Fibroblast of lung (primary cell): ENCODE measurements at regions not wholly inside any gene's neighbourhood (a gene's known extent, or its start where the extent isn't known, plus 50 kb on each side); places are given as distances from the start of the nearest gene placed in this dataset.
"Not testable (repeated sequence)": the region's sequence is repeated elsewhere in the genome, so short reads cannot be mapped to it uniquely, and the experiment has no call there.

Experiments used
- DNase-seq, 2 donors: peaks; one replicate each; pipeline versions ENCODE4 v3.0.0 to v3.0.0-alpha.2; 2010; ENCODE audit warnings: low read depth in 2 of 2
- H2AFZ ChIP-seq: 2 replicates; pipeline ENCODE4 v1.5.1; 2012; ENCODE audit warnings: low read length, control low read depth, inconsistent platforms
- H3K27ac ChIP-seq: 2 replicates; pipeline ENCODE4 v1.5.1; 2011; ENCODE audit warnings: low read length, control low read depth; ENCODE audit not compliant: insufficient read depth
- H3K27me3 ChIP-seq: 2 replicates; pipeline ENCODE4 v1.5.1; 2011; ENCODE audit warnings: mild to moderate bottlenecking, low read length; ENCODE audit not compliant: control insufficient read depth, insufficient read depth
- H3K36me3 ChIP-seq: 2 replicates; pipeline ENCODE4 v1.5.1; 2011; ENCODE audit warnings: low read length; ENCODE audit not compliant: control insufficient read depth, insufficient read depth
- H3K4me1 ChIP-seq: 2 replicates; pipeline ENCODE4 v1.5.1; 2011; ENCODE audit warnings: low read length; ENCODE audit not compliant: control insufficient read depth, insufficient read depth; ENCODE audit errors: extremely low read depth
- H3K4me2 ChIP-seq: 2 replicates; pipeline ENCODE4 v1.5.1; 2011; ENCODE audit warnings: low read length, control low read depth; ENCODE audit not compliant: insufficient read depth; ENCODE audit errors: extremely low read depth
- H3K4me3 ChIP-seq, 4 experiments: fragments of 200-600 bp in 1 of 4; sonication (generic) in 1 of 4; replicated peaks in 1 of 4; 2 replicates each; pipeline ENCODE4 v1.5.1; 2011 to 2016; ENCODE audit warnings: low read length in 4 of 4, low read depth in 3 of 4, mild to moderate bottlenecking in 3 of 4, control low read depth in 2 of 4, inconsistent platforms in 1 of 4, mixed read lengths in 1 of 4; ENCODE audit not compliant: insufficient read depth in 1 of 4; ENCODE audit errors: control extremely low read depth in 1 of 4
- H3K79me2 ChIP-seq: 2 replicates; pipeline ENCODE4 v1.5.1; 2012; ENCODE audit warnings: mild to moderate bottlenecking, low read length, inconsistent platforms; ENCODE audit not compliant: control insufficient read depth, insufficient read depth
- H3K9ac ChIP-seq: 2 replicates; pipeline ENCODE4 v1.5.1; 2011; ENCODE audit warnings: mild to moderate bottlenecking, low read length, control low read depth; ENCODE audit not compliant: insufficient read depth
- H3K9me3 ChIP-seq: 2 replicates; pipeline ENCODE4 v1.5.1; 2012; ENCODE audit warnings: low read depth, low read length; ENCODE audit not compliant: control insufficient read depth, insufficient read depth
- H4K20me1 ChIP-seq: 2 replicates; pipeline ENCODE4 v1.5.1; 2011; ENCODE audit warnings: low read length; ENCODE audit not compliant: control insufficient read depth, insufficient read depth; ENCODE audit errors: extremely low read depth
- EZH2 ChIP-seq: IDR thresholded peaks from 2 replicates; pipeline ENCODE4 v1.5.1; 2012; ENCODE audit warnings: low read length, control low read depth, mild to moderate bottlenecking; ENCODE audit errors: missing control alignments
- TF ChIP-seq, protein P1 (sequence below), 2 donors: IDR thresholded peaks in 1 of 2; conservative IDR thresholded peaks in 1 of 2; 1 replicate in 1 of 2; 2 replicates in 1 of 2; pipeline ENCODE4 v1.5.1; 2011 to 2012; ENCODE audit warnings: low read length in 2 of 2, control low read depth in 1 of 2, inconsistent platforms in 1 of 2, low read depth in 1 of 2, mild to moderate bottlenecking in 1 of 2

DNA sequence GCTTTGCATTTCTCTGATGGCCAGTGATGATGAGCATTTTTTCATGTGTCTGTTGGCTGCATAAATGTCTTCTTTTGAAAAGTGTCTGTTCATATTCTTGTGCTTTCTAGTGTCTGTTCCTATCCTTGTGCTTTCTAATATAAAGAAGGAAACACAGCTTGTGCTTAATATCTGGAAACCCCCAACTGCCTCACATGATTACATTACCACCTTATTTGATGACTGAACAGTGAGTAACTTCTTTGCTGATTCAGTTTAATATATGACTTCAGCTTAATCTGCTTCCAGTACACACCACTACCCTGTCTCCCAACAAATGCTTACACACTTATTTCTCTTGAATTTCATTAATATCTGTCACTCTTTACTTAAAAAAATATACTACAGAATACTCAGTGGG, 835.1 kb downstream of the EDEM1 start:
- DNase-seq, result peak in 1 of 2 donors; percentile 2
- Histone ChIP-seq H3K9me3 (no peaks in the 10 kb centered on the region), H2AFZ (no peak overlapping the region), H3K4me2 (no peak overlapping the region), H3K27ac (no peak overlapping the region), H4K20me1 (no peaks in the 10 kb centered on the region), H3K4me1 (no peaks in the 10 kb centered on the region), H3K4me3 (no peak overlapping the region), H3K36me3 (no peaks in the 10 kb centered on the region), H3K9ac (no peak overlapping the region), H3K27me3 (no peaks in the 10 kb centered on the region), H3K79me2 (no peaks in the 10 kb centered on the region)
- TF ChIP-seq EZH2, result no peak
- TF ChIP-seq, protein P1, sequence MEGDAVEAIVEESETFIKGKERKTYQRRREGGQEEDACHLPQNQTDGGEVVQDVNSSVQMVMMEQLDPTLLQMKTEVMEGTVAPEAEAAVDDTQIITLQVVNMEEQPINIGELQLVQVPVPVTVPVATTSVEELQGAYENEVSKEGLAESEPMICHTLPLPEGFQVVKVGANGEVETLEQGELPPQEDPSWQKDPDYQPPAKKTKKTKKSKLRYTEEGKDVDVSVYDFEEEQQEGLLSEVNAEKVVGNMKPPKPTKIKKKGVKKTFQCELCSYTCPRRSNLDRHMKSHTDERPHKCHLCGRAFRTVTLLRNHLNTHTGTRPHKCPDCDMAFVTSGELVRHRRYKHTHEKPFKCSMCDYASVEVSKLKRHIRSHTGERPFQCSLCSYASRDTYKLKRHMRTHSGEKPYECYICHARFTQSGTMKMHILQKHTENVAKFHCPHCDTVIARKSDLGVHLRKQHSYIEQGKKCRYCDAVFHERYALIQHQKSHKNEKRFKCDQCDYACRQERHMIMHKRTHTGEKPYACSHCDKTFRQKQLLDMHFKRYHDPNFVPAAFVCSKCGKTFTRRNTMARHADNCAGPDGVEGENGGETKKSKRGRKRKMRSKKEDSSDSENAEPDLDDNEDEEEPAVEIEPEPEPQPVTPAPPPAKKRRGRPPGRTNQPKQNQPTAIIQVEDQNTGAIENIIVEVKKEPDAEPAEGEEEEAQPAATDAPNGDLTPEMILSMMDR (conservative IDR thresholded peaks at IDR 0.05 in 1 of 2, IDR thresholded peaks at IDR 0.05 in 1 of 2; ENCODE audit: low read depth in 1 of 2, low read length in 2 of 2), result no peak

DNA sequence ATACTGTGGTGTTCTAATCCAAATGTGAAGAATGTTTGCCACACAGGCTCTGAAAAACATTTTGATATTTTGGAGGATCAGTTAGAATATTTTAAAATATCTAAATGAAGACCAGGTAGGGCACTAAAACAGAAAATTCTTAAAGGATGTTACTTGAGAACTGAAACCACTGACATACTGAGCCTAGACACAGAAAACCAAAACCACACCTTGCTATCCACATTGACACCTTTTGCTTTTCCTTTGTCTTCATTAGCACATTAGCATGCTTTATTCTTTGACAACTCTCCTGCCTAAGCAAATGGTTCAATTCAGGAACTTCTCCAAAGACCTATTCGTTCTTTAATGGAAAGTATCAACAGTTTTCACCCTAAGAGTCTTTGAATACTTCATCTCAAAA, 835.9 kb upstream of the GRM7 start:
- no peak overlapping the region for H3K4me2 ChIP-seq
- no peaks in the 10 kb centered on the region for H3K9me3 ChIP-seq
- H3K27ac ChIP-seq, result no peak overlapping the region
- H3K27me3 ChIP-seq, result no peaks in the 10 kb centered on the region
- no peak overlapping the region for H2AFZ ChIP-seq
- no peak overlapping the region for H3K4me3 ChIP-seq
- no peaks in the 10 kb centered on the region for H3K79me2 ChIP-seq
- TF ChIP-seq, protein P1 (conservative IDR thresholded peaks at IDR 0.05 in 1 of 2, IDR thresholded peaks at IDR 0.05 in 1 of 2; ENCODE audit: low read depth in 1 of 2, low read length in 2 of 2), result no peak
- TF ChIP-seq EZH2, result no peak
- no peaks in the 10 kb centered on the region for H4K20me1 ChIP-seq
- H3K4me1 ChIP-seq, result no peaks in the 10 kb centered on the region
- no peak for DNase-seq
- no peak overlapping the region for H3K9ac ChIP-seq
- H3K36me3 ChIP-seq, result no peaks in the 10 kb centered on the region

DNA sequence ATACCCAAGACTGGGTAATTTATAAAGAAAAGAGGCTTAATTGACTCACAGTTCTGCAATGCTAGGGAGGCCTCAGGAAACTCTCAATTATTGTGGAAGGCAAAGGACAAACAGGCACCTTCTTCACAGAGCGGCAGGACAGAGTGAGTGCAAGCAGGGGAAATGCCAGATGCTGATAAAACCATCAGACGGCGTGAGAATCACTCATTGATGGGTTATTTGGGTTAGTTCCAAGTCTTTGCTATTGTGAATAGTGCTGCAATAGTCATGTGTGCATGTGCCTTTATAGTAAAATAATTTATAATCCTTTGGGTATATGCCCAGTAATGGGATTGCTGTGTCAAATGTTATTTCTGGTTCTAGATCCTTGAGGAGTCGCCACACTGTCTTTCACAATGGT, 830.3 kb upstream of the GRM7 start:
- H4K20me1 ChIP-seq, H2AFZ ChIP-seq, H3K36me3 ChIP-seq, H3K9me3 ChIP-seq, H3K79me2 ChIP-seq, H3K4me2 ChIP-seq, H3K4me1 ChIP-seq, H3K9ac ChIP-seq, H3K27me3 ChIP-seq, DNase-seq, H3K4me3 ChIP-seq, H3K27ac ChIP-seq: not testable (repeated sequence)

DNA sequence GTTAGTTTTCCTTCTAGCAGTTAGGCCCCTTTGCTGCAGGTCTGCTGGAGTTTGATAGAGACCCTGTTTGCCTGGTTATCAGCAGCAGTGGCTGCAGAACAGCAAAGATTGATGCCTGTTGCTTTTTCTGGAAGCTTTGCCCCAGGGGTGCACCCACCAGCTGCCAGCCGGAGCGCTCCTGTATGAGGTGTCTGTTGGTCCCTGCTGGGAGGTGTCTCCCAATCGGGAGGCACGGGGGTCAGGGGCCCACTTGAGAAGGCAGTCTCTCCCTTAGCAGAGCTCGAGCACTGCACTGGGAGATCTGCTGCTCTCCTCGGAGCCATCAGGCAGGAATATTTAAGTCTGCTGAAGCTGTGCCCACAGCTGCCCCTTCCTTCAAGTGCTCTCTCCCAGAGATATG, 825.3 kb upstream of the GRM7 start:
- Histone ChIP-seq H3K27me3 (no peaks in the 10 kb centered on the region), H3K9me3 (no peaks in the 10 kb centered on the region), H3K36me3 (no peaks in the 10 kb centered on the region), H2AFZ (no peak overlapping the region), H3K27ac (no peak overlapping the region), H3K4me2 (no peak overlapping the region), H3K4me1 (no peaks in the 10 kb centered on the region), H3K79me2 (no peaks in the 10 kb centered on the region), H3K4me3 (no peak overlapping the region), H4K20me1 (no peaks in the 10 kb centered on the region), H3K9ac (no peak overlapping the region)
- DNase-seq, result no peak
- TF ChIP-seq EZH2, result no peak
- TF ChIP-seq, protein P1 (conservative IDR thresholded peaks at IDR 0.05 in 1 of 2, IDR thresholded peaks at IDR 0.05 in 1 of 2; ENCODE audit: low read depth in 1 of 2, low read length in 2 of 2), result no peak
